ENCODE measurements at regions not wholly inside any gene's neighbourhood (a gene's known extent, or its start where the extent isn't known, plus 50 kb on each side); places are given as distances from the start of the nearest gene placed in this dataset.

DNA sequence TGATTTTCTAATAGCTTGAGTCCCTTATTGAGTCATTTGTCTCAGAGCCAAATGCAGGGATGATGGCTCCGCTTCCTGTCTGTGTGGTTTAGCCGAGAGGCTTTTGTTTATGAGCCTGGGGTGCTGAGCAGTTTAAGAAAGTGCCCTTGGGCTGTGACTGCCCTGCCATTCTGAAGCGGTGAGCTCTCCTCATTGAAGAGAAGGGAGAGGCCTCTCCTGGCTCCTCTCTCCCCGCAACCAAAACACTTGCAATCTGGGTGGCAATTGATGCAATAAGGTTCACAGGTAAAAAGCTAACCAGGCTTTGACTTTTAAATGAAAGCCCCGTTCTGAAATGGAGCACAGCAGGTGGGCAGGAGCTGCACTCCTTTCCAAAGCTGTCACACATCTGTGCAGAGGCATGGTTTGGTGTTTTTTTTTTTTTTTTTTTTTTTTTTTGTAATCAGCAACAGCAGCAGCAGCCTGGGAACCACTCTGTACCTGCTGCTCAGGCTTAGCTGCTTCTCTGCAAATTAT lies 403.7 kb downstream of the SIPA1L2 start:
- no peak for TF ChIP-seq POLR2A (IDR thresholded peaks at IDR 0.05)
- TF ChIP-seq, protein P1, sequence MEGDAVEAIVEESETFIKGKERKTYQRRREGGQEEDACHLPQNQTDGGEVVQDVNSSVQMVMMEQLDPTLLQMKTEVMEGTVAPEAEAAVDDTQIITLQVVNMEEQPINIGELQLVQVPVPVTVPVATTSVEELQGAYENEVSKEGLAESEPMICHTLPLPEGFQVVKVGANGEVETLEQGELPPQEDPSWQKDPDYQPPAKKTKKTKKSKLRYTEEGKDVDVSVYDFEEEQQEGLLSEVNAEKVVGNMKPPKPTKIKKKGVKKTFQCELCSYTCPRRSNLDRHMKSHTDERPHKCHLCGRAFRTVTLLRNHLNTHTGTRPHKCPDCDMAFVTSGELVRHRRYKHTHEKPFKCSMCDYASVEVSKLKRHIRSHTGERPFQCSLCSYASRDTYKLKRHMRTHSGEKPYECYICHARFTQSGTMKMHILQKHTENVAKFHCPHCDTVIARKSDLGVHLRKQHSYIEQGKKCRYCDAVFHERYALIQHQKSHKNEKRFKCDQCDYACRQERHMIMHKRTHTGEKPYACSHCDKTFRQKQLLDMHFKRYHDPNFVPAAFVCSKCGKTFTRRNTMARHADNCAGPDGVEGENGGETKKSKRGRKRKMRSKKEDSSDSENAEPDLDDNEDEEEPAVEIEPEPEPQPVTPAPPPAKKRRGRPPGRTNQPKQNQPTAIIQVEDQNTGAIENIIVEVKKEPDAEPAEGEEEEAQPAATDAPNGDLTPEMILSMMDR (IDR thresholded peaks at IDR 0.05) = no peak

All from Peyer's patch (tissue), 4 donors.